Adipocyte (in vitro differentiated cells): ENCODE measurements at regions not wholly inside any gene's neighbourhood (a gene's known extent, or its start where the extent isn't known, plus 50 kb on each side); places are given as distances from the start of the nearest gene placed in this dataset.

ENCODE experiments used
- DNase-seq: peaks from one replicate; pipeline ENCODE4 v3.0.0-alpha.2; 2015; ENCODE audit warnings: low read depth
- H3K27me3 ChIP-seq: replicated peaks from 2 replicates; pipeline ENCODE4 v1.7.0; 2013; ENCODE audit warnings: mild to moderate bottlenecking, low read length, moderate library complexity; ENCODE audit not compliant: control insufficient read depth, insufficient read depth
- H3K36me3 ChIP-seq: 2 replicates; pipeline ENCODE4 v1.7.0; 2013; ENCODE audit warnings: low read length, mild to moderate bottlenecking, moderate library complexity; ENCODE audit not compliant: control insufficient read depth, insufficient read depth, severe bottlenecking
- H3K4me1 ChIP-seq: 2 replicates; pipeline ENCODE4 v1.7.0; 2013; ENCODE audit warnings: mild to moderate bottlenecking, low read length, moderate library complexity; ENCODE audit not compliant: control insufficient read depth, insufficient read depth
- H3K4me3 ChIP-seq: 2 replicates; pipeline ENCODE4 v1.7.0; 2013; ENCODE audit warnings: mild to moderate bottlenecking, low read length, moderate library complexity
- H3K9ac ChIP-seq: 2 replicates; pipeline ENCODE4 v1.7.0; 2013; ENCODE audit warnings: mild to moderate bottlenecking, low read length, moderate library complexity
- H3K9me3 ChIP-seq: 2 replicates; pipeline ENCODE4 v1.7.0; 2013; ENCODE audit warnings: mild to moderate bottlenecking, low read length, moderate library complexity; ENCODE audit not compliant: control insufficient read depth

DNA sequence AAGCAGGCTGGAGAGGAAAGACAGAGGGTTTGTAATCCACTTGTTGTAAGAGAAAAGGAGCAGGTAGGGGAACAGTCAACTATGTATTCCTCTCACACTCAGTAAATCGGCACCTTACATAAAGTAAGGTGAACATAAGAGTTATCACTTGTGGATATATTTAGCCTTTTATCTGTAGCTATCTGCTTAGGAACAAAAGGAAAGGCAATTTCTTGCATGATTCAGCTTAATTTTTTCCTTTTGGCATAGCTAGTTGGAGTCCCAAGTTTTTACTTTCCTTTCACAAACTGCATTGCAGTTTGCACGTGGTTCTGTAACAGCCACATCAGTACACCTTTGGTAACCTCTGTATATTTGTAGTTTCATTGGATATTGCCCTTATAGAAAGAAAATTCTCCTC, 250.9 kb upstream of the PIK3R1 start:
- no peaks in the 10 kb centered on the region for H3K9me3 ChIP-seq
- no peaks in the 10 kb centered on the region for H3K27me3 ChIP-seq
- DNase-seq = no peak
- no peaks in the 10 kb centered on the region for H3K4me1 ChIP-seq
- H3K4me3 ChIP-seq = no peak overlapping the region
- H3K9ac ChIP-seq = no peak overlapping the region
- H3K36me3 ChIP-seq = no peaks in the 10 kb centered on the region

DNA sequence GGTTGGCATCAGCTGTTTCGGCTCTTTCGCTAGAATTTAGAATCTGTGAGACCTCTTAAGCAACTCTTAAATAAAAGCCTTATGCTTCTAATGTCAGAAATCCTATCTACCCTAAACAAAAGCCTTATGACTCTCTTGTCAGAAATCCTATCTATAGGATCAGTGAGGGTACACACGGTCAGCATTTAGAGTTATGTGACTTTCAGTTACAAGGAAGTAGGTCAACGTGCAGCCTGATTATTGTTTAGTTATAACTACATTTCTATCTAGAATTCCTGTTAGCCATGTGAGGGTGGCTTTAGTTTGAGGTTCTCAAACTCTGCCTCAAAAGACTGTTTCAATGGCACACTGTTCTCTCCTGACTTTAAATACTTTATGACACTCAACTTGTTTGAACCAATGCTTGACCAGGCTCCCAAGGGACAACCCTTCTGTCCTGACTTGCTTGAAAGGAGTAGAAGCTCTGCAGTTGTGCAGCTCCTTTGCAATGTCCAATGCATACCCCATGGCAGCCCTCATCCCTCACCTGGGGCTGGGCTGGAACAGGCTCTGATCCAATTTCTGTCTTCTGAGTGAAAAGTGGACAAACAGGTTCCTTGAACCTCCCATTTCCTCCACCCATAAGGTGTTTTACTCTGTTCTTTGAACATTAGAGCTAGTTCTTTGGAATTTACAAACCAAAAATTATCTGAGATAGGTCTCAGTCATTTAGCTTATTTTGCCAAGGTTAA, 251.6 kb upstream of the PIK3R1 start:
- Histone ChIP-seq H3K4me1 (no peaks in the 10 kb centered on the region), H3K36me3 (no peaks in the 10 kb centered on the region), H3K4me3 (no peak overlapping the region), H3K27me3 (no peaks in the 10 kb centered on the region), H3K9me3 (no peaks in the 10 kb centered on the region), H3K9ac (no peak overlapping the region)
- DNase-seq = no peak

- Histone ChIP-seq H3K4me1 (no peaks in the 10 kb centered on the region), H3K9ac (no peak overlapping the region), H3K9me3 (no peaks in the 10 kb centered on the region), H3K27me3 (no peaks in the 10 kb centered on the region), H3K36me3 (no peaks in the 10 kb centered on the region), H3K4me3 (no peak overlapping the region)
- no peak for DNase-seq
Measured at GRCh38 chr5:67960939-67961338, 254.6 kb upstream of the PIK3R1 start.

DNA sequence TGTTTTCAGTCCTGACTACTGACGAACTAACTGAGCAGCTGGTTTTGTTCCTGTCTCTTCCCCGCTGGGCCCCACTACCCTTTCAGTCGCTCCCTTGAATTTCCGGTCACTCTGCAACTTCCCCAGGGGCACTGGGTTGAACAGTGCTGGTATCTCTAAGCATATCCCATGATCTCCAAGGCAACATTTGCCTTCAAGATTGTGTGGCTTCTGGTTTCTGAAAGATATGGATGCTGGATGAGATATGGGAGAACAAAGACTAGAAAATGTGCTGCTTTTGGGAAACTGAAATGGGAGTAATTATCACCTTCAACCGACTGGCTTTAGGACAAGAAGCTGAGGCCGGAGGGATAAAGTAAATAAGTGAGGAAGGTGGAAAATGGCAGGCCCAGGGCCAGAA, 258.2 kb upstream of the PIK3R1 start:
- H3K9ac ChIP-seq = no peak overlapping the region

DNA sequence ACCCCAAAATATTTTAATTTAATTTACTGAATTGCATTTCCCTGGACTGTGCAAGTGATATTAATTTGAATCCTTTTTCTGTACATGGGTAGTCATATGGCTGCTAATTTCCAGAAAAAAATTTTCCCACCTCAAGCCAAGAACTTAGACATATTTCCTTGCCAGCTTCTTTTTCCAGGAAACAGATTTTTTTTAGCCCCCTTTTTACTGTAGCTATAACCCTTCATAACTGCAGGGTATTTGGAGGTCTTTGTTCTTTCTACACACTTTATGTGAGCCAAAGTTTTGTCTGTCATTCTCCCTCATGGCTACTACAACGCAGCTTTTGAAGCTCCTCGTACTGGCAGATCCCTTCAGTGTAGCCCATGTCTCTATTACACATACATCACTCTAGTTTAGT, 261.2 kb upstream of the PIK3R1 start:
- no peaks in the 10 kb centered on the region for H3K36me3 ChIP-seq
- no peaks in the 10 kb centered on the region for H3K27me3 ChIP-seq
- H3K4me3 ChIP-seq = no peak overlapping the region
- no peak overlapping the region for H3K9ac ChIP-seq
- H3K9me3 ChIP-seq = no peaks in the 10 kb centered on the region
- DNase-seq = no peak
- H3K4me1 ChIP-seq = no peaks in the 10 kb centered on the region

More for the DNA sequence above, 258.2 kb upstream of the PIK3R1 start:
- H3K4me3 ChIP-seq = no peak overlapping the region
- H3K36me3 ChIP-seq = no peaks in the 10 kb centered on the region
- H3K27me3 ChIP-seq = no peaks in the 10 kb centered on the region
- H3K9me3 ChIP-seq = no peaks in the 10 kb centered on the region
- H3K4me1 ChIP-seq = no peaks in the 10 kb centered on the region
- no peak for DNase-seq

DNA sequence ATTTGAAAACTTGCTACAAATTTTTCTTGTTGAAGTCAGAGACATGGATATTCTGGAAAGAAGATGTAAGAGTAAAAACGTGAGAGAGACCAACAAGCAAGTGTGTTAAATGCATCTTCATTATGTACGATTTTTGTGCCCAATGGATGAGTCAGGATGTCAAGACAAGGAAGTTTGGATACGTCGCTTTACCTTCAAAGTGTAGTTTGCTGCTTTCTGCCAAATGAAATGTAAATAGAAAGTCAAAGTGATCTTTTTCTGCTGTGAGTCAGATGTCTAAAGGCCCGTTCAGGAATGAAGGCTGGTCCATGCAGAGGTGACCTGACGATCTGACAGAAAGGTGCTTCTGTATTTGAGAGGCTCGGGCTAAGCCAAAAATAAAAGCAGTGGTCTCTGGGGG, 273.1 kb upstream of the PIK3R1 start:
- no peak overlapping the region for H3K9ac ChIP-seq
- H3K9me3 ChIP-seq = no peaks in the 10 kb centered on the region
- H3K36me3 ChIP-seq = no peaks in the 10 kb centered on the region
- no peak for DNase-seq
- peak overlapping the region; percentile 61 for H3K4me3 ChIP-seq
- peaks cover 13% of the 10 kb centered on the region for H3K4me1 ChIP-seq
- no peaks in the 10 kb centered on the region for H3K27me3 ChIP-seq

DNA sequence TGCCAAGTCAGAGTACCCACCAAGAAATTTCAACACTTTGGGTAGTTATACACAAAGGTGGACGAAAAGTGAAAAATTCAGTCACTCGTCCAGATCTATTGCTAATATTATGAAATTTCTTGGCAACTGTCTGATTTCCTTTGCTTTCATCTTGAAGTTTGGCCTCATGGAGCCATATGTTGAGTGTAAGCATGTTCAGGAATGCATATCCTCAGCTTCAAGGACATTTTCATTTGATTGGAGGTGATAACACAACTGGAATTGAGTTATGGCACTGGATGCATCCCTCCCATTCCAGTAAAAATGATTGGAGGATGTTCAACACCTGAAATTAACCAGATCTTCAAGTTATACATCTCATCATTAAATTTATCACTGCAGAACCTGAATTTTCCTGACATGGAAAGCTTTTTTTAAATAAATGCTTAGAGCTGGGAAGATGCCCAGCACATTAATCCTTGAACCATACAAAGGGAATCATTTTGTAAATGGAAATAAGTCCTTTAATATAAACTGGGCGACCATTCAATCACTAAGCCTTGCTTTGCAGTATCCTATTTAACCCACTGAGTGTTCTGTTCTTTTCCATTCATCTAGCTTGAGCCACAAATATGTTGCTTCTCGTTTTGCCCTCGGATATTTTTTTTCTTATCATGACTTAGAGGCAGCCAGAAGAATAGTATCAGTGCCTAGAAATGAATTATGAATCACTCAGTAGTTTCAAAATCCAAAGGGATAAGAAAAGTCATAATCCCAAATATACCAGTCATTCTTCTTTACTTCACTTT, 273.7 kb upstream of the PIK3R1 start:
- DNase-seq = peak; percentile 56
- Histone ChIP-seq H3K9me3 (no peaks in the 10 kb centered on the region), H3K4me3 (peak overlapping the region; percentile 61)

GRCh38 chr5:67935908-67936566, 279.5 kb upstream of the PIK3R1 start:
- no peaks in the 10 kb centered on the region for H3K4me1 ChIP-seq
- H3K9me3 ChIP-seq = peaks cover 3% of the 10 kb centered on the region
- no peak overlapping the region for H3K4me3 ChIP-seq
- H3K9ac ChIP-seq = no peak overlapping the region
- H3K36me3 ChIP-seq = no peaks in the 10 kb centered on the region
- no peak for DNase-seq
- H3K27me3 ChIP-seq = no peaks in the 10 kb centered on the region

More for the DNA sequence above, 273.7 kb upstream of the PIK3R1 start:
- no peak overlapping the region for H3K9ac ChIP-seq
- peaks cover 13% of the 10 kb centered on the region for H3K4me1 ChIP-seq
- no peaks in the 10 kb centered on the region for H3K36me3 ChIP-seq
- no peaks in the 10 kb centered on the region for H3K27me3 ChIP-seq

DNA sequence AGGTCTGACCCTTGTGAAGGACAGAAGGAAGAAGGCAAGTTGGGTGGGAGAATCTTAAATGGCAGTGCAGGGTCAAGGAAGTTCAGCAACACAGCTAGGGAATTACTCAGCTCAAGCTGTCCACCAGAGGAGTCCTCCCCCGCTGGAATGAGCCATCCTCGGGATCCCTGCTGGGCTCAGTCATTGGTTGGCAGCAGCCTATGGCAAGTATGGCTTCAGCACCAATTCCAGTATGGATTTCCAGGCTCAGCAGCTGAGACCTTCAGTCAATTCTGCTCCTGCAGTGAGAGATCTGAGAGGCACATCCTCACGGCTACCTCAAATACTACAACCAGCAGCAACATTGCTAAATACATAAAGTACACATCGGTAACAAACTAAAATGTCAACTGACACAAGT, 280.6 kb upstream of the PIK3R1 start:
- H3K36me3 ChIP-seq = no peaks in the 10 kb centered on the region

DNA sequence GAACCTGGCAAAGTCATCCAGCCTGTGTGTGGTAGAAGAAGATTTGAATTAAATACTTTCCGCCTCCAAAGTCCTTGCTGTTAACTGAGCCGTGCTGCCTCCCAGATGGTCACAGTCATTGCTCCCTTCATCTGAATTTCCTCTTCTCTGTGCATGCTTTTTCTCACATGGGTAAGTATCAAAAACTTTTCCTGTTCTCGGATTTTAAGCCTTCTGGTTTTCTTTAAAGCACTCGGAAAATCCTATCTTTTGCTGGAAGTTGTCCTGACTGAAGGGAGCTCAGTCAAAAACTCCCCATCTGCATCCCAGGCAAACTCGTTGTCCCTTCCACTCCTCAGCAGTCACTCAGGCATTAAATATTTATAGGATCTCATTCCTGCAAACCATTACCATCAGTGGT, 290.0 kb upstream of the PIK3R1 start:
- no peak overlapping the region for H3K9ac ChIP-seq
- H3K4me1 ChIP-seq = no peaks in the 10 kb centered on the region
- no peaks in the 10 kb centered on the region for H3K27me3 ChIP-seq
- H3K36me3 ChIP-seq = no peaks in the 10 kb centered on the region
- H3K9me3 ChIP-seq = no peaks in the 10 kb centered on the region
- no peak for DNase-seq
- no peak overlapping the region for H3K4me3 ChIP-seq

More for the DNA sequence above, 280.6 kb upstream of the PIK3R1 start:
- Histone ChIP-seq H3K9me3 (peaks cover 3% of the 10 kb centered on the region), H3K4me3 (no peak overlapping the region), H3K9ac (no peak overlapping the region), H3K4me1 (no peaks in the 10 kb centered on the region), H3K27me3 (no peaks in the 10 kb centered on the region)
- no peak for DNase-seq

DNA sequence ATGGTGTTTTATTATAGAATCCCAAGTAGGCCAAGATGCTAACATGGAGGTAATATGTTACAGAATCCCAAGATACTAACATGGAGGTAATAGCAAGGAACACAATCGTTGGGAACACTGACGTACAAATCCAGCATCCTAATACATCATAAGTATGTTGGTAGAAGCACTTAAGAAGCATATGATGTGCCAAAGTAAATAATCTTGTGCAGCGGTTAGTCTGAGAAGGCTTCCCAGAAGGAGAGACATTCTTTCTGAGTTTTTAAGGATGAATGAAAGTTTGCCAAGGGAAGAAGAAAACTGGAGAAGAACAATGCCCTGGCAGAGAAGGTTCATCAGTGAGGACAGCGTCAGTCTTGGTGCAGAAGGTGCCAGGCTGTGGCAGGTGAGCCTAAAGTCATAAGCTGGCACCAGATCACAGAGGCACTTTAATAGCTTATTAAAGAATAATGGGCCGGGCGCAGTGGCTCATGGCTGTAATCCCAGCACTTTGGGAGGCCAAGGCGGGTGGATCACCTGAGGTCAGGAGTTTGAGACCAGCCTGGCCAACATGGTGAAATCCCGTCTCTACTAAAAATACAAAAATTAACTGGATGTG, 294.5 kb upstream of the PIK3R1 start:
- H3K27me3 ChIP-seq = no peaks in the 10 kb centered on the region
- H3K9ac ChIP-seq = no peak overlapping the region
- peaks cover 7% of the 10 kb centered on the region for H3K4me1 ChIP-seq
- no peak overlapping the region for H3K4me3 ChIP-seq
- H3K9me3 ChIP-seq = peaks cover 4% of the 10 kb centered on the region
- no peak for DNase-seq
- no peaks in the 10 kb centered on the region for H3K36me3 ChIP-seq
